Stimulated activated CD4-positive, alpha-beta T cell treated with anti-CD3 and anti-CD28 coated beads, Interleukin-15, amount 100 ng/mL, for 48 hours (primary cell): ENCODE measurements at regions not wholly inside any gene's neighbourhood (a gene's known extent, or its start where the extent isn't known, plus 50 kb on each side); places are given as distances from the start of the nearest gene placed in this dataset.
"Not testable (repeated sequence)": the region's sequence is repeated elsewhere in the genome, so short reads cannot be mapped to it uniquely, and the experiment has no call there.

Experiments used
- DNase-seq, 2 donors: peaks; one replicate each; pipeline ENCODE4 v3.0.0-alpha.2; 2020; ENCODE audit warnings: low read depth in 2 of 2

DNA sequence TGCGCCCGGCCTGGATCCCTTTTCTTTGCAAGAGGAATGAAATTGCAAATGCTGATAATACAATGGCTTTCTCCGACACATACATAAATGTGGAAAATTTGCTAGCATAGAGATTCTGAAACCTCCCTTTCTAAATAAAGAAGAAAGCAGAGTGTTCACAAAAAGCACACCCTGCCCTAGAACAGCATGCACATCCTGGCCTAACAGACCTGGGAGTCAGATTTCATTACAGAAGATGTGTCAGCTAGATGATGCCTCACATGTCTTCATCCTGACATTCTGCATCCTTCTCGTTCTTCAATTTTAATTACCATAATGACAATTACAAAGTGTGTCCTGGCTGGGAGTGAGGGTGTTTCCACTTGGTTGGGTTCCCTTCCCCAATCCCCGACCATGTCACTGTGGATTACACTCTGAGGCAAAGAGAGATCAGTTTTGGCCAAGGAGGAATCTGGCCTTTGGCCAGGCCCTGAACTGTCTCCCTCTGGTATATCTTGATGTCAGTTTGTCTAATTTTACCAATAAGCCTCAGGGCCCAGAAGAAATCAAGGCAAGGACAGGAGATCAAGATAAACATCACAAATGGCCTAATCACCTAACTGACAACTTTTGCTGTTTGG, 104.9 kb upstream of the SPATA12 start:
- DNase-seq, result no peak

GRCh38 chr3:56954125-56954524, 106.3 kb upstream of the SPATA12 start:
- no peak for DNase-seq

GRCh38 chr3:56952846-56953245, 107.6 kb upstream of the SPATA12 start:
- DNase-seq, result no peak

GRCh38 chr3:56952061-56952460, 108.4 kb upstream of the SPATA12 start:
- no peak for DNase-seq

DNA sequence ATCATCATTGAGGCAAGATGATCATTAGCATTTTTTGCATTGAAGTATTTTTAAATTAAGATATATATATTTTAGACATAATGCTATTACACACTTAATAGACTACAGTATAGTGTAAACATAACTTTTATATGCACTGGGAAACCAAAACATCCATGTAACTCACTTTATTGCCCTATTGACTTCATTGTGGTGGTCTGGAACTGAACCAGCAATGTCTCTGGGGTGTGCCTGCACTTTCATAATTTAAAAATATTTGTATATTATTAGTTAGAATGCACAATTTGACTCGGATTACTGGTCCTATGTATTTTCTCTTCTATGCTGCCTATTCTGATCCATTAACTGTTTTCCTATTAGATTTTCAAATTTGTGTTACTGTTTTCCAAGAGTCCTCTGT, 109.1 kb upstream of the SPATA12 start:
- no peak for DNase-seq

GRCh38 chr3:56945378-56945777, 115.1 kb upstream of the SPATA12 start:
- not testable (repeated sequence) for DNase-seq

GRCh38 chr3:56942523-56942922, 117.9 kb upstream of the SPATA12 start:
- no peak for DNase-seq

GRCh38 chr3:56940976-56941375, 119.5 kb upstream of the SPATA12 start:
- DNase-seq, result no peak

GRCh38 chr3:56940321-56940720, 120.1 kb upstream of the SPATA12 start:
- no peak for DNase-seq

- DNase-seq, result no peak
Observed at GRCh38 chr3:56939834-56940233, 120.6 kb upstream of the SPATA12 start.

DNA sequence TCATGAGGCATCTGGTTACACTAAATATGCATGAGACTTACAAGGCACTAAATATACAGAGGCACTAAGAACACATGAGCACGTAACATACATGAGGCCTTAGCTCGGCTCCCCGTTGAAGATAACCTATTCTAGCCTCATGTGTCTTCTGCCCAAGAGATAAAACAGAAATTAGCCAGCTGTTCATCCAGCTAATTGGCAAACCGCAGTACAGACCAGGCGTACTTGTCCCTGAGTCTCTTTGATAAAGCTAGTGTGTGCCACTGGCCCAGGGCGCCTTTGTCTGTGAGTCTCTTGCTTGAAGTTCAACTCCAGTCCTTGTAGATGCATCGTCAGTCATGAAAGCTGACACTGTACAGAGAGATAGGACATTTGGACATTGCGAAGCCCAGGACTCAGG, 121.9 kb upstream of the SPATA12 start:
- DNase-seq, result no peak

GRCh38 chr3:56937580-56937979, 122.9 kb upstream of the SPATA12 start:
- no peak for DNase-seq

GRCh38 chr3:56935811-56936210, 124.7 kb upstream of the SPATA12 start:
- no peak for DNase-seq

DNA sequence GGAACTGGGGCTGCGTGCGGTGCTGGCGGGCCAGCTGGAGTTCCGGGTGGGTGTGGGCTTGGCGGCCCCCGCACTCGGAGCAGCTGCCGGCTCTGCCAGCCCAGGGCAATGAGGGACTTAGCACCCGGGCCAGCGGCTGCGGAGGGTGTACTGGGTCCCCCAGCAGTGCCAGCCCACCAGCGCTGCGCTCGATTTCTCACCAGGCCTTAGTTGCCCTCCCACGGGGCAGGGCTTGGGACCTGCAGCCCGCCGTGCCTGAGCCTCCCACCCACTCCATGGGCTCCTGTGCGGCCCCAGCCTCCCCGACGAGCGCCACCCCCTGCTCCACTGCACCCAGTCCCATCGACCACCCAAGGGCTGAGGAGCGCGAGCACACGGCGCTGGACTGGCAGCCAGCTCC, 126.0 kb upstream of the SPATA12 start:
- DNase-seq, result not testable (repeated sequence)

DNA sequence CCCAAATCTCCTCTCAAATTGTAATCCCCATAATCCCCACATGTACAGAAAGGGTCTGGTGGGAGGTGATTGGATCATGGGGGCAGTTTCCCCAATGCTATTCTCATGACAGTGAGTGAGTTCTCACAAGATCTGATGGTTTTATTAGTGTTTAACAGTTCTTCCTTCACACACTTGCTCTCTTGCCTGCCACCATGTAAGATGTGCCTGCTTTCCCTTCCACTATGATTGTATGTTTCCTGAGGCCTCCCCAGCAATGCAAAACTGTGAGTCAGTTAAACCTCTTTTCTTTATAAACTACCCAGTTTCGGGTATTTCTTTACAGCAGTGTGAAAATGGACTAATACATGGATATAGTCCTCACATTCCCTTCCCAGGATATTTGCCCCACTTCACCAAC, 126.7 kb upstream of the SPATA12 start:
- no peak for DNase-seq

- no peak for DNase-seq
Observed at GRCh38 chr3:56932866-56933265, 127.6 kb upstream of the SPATA12 start.

DNA sequence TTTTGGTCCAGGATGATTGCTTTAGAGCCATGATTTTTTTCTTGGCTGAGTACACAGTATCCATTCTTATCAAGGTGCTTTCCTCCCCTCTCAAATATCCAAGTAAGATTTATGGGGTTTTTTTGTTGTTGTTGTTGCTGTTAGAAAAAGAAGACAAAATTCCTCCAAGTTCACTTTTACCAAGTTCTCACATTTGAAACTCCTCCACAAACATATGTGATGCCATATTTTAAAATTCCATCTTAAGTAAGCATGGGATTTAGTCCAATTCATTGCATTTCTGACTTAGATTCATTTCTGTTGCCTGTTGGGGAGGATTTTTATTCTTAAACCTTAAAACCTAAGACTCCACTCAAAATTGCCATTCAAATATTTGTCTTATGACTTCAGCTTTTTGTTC, 128.6 kb upstream of the SPATA12 start:
- DNase-seq, result no peak

DNA sequence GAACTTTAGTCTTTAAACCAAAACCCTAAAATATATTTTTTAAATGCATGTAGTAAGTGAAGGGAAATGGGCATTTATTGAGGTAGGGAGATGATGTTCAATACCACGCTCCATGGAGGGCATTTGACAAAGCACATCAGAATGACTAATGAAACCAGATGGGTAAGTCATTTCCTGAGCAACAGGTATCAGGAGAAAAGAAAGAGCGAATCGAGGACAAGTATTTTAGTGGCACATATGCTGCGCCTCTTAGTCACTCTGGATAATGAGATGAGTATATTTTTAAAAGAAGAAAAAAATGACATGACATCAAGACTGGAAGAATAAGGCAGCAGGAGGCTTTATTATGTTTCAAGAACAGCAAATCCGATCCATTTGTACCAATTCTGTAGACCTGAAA, 129.0 kb upstream of the ARHGEF3 start:
- DNase-seq, result no peak

GRCh38 chr3:56929809-56930615, 128.3 kb upstream of the ARHGEF3 start:
- no peak for DNase-seq

- no peak for DNase-seq
Observed at GRCh38 chr3:56928379-56929068, 126.8 kb upstream of the ARHGEF3 start.

DNA sequence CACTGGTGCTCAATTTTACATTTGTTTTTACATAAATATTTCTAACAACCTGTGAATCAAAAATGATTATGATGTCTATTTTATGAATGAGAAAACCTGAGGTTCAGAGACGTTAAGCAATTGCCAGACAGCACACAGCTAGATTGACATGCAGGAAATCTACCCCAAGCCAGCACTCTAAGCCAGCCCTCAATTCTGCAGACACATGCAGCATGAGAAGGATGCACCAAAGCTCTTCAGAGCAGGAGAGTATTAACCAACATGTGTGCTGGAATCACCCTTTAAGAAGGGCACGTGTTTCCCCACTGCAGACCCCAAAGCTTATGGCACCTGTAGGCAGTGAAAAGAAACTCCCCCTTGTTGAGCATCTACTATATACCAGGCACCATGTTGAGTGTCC, 126.1 kb upstream of the ARHGEF3 start:
- no peak for DNase-seq

GRCh38 chr3:56926947-56927282, 125.2 kb upstream of the ARHGEF3 start:
- DNase-seq, result no peak
